Mesenchymal stem cell (in vitro differentiated cells and primary cell): ENCODE measurements at regions not wholly inside any gene's neighbourhood (a gene's known extent, or its start where the extent isn't known, plus 50 kb on each side); places are given as distances from the start of the nearest gene placed in this dataset.

ENCODE experiments used
- DNase-seq: peaks from one replicate; pipeline ENCODE4 v3.0.0-alpha.2; 2013
- H2AFZ ChIP-seq: one replicate; pipeline ENCODE4 v1.6.1; 2013; ENCODE audit warnings: low read depth, mild to moderate bottlenecking, control low read depth, inconsistent platforms, low read length, moderate library complexity
- H2AK5ac ChIP-seq: 2 replicates; pipeline ENCODE4 v1.6.1; 2013; ENCODE audit warnings: low read length, moderate library complexity, mild to moderate bottlenecking, inconsistent platforms; ENCODE audit not compliant: severe bottlenecking
- H2BK120ac ChIP-seq: one replicate; pipeline ENCODE4 v1.6.1; 2013; ENCODE audit warnings: low read depth, mild to moderate bottlenecking, inconsistent platforms, low read length, moderate library complexity
- H2BK12ac ChIP-seq, 2 experiments: one replicate each; pipeline ENCODE4 v1.6.1; 2013; ENCODE audit warnings: inconsistent platforms in 2 of 2, low read length in 2 of 2, mild to moderate bottlenecking in 2 of 2, moderate library complexity in 2 of 2, control low read depth in 1 of 2
- H2BK15ac ChIP-seq: one replicate; pipeline ENCODE4 v1.6.1; 2013; ENCODE audit warnings: mild to moderate bottlenecking, low read depth, inconsistent platforms; ENCODE audit not compliant: poor library complexity, severe bottlenecking
- H2BK5ac ChIP-seq: 2 replicates; pipeline ENCODE4 v1.6.1; 2013; ENCODE audit warnings: low read depth, mild to moderate bottlenecking, low read length, control low read depth, inconsistent platforms; ENCODE audit not compliant: poor library complexity, severe bottlenecking
- H3K14ac ChIP-seq, 2 experiments: one replicate each; pipeline ENCODE4 v1.6.1; 2013; ENCODE audit warnings: inconsistent platforms in 2 of 2, low read length in 2 of 2, control low read depth in 1 of 2, mild to moderate bottlenecking in 1 of 2, moderate library complexity in 1 of 2
- H3K18ac ChIP-seq, 2 experiments: one replicate each; pipeline ENCODE4 v1.6.1; 2013; ENCODE audit warnings: inconsistent platforms in 2 of 2, low read length in 2 of 2, control low read depth in 1 of 2, low read depth in 1 of 2, mild to moderate bottlenecking in 1 of 2
- H3K23ac ChIP-seq, 2 experiments: one replicate each; pipeline ENCODE4 v1.6.1; 2013; ENCODE audit warnings: inconsistent platforms in 2 of 2, low read length in 2 of 2, mild to moderate bottlenecking in 2 of 2, moderate library complexity in 2 of 2, control low read depth in 1 of 2
- H3K27ac ChIP-seq: 2 replicates; pipeline ENCODE4 v1.5.1; 2013; ENCODE audit warnings: mild to moderate bottlenecking, moderate library complexity, low read length, control low read depth, inconsistent platforms; ENCODE audit not compliant: poor library complexity, severe bottlenecking
- H3K27me3 ChIP-seq, 2 experiments: 2 replicates each; pipeline versions ENCODE4 v1.6.1 to v1.7.0; 2013; ENCODE audit warnings: low read length in 2 of 2, mild to moderate bottlenecking in 2 of 2, moderate library complexity in 2 of 2, control low read depth in 1 of 2, inconsistent platforms in 1 of 2; ENCODE audit not compliant: control insufficient read depth in 1 of 2, insufficient read depth in 1 of 2
- H3K36me3 ChIP-seq, 2 experiments: 2 replicates each; pipeline versions ENCODE4 v1.6.1 to v1.7.0; 2013; ENCODE audit warnings: low read length in 2 of 2, control low read depth in 1 of 2, inconsistent platforms in 1 of 2, low read depth in 1 of 2, mild to moderate bottlenecking in 1 of 2; ENCODE audit not compliant: insufficient read depth in 2 of 2, control insufficient read depth in 1 of 2
- H3K4ac ChIP-seq, 2 experiments: one replicate each; pipeline ENCODE4 v1.6.1; 2013; ENCODE audit warnings: inconsistent platforms in 2 of 2, low read length in 2 of 2, mild to moderate bottlenecking in 2 of 2, moderate library complexity in 2 of 2, control low read depth in 1 of 2, low read depth in 1 of 2
- H3K4me1 ChIP-seq: 2 replicates; pipeline ENCODE4 v1.6.1; 2013; ENCODE audit warnings: low read depth, low read length, control low read depth; ENCODE audit not compliant: control insufficient read depth, insufficient read depth
- H3K4me2 ChIP-seq: 2 replicates; pipeline ENCODE4 v1.6.1; 2013; ENCODE audit warnings: low read length, mild to moderate bottlenecking, inconsistent platforms; ENCODE audit not compliant: poor library complexity, severe bottlenecking
- H3K4me3 ChIP-seq, 2 experiments: 2 replicates each; pipeline versions ENCODE4 v1.5.1 to v1.7.0; 2013; ENCODE audit warnings: low read length in 2 of 2, mild to moderate bottlenecking in 2 of 2, control low read depth in 1 of 2, low read depth in 1 of 2; ENCODE audit not compliant: insufficient read depth in 1 of 2
- H3K79me1 ChIP-seq: replicated peaks from 2 replicates; pipeline ENCODE4 v1.6.1; 2013; ENCODE audit warnings: mild to moderate bottlenecking, control low read depth, low read length, inconsistent platforms; ENCODE audit not compliant: poor library complexity, severe bottlenecking
- H3K9ac ChIP-seq: 2 replicates; pipeline ENCODE4 v1.7.0; 2013; ENCODE audit warnings: mild to moderate bottlenecking, low read length, moderate library complexity
- H3K9me3 ChIP-seq: 2 replicates; pipeline ENCODE4 v1.7.0; 2013; ENCODE audit warnings: mild to moderate bottlenecking, low read length; ENCODE audit not compliant: control insufficient read depth
- H4K8ac ChIP-seq: one replicate; pipeline ENCODE4 v1.6.1; 2013; ENCODE audit warnings: inconsistent platforms, mild to moderate bottlenecking, low read length, moderate library complexity
- H4K91ac ChIP-seq: one replicate; pipeline ENCODE4 v1.6.1; 2013; ENCODE audit warnings: mild to moderate bottlenecking, low read length, inconsistent platforms
- WGBS: methylation state at CpG from one replicate; pipeline ENCODE4 v1.1.7; 2013; ENCODE audit warnings: mixed read lengths; 5-methylcytosine and 5-hydroxymethylcytosine counted together

- Histone ChIP-seq H3K27me3 (no peaks in the 10 kb centered on the region), H2BK12ac (no peak overlapping the region), H3K4me3 (no peak overlapping the region), H3K4ac (no peak overlapping the region), H3K36me3 (no peaks in the 10 kb centered on the region), H2BK15ac (no peak overlapping the region), H2AFZ (no peak overlapping the region), H3K23ac (no peak overlapping the region), H3K9ac (no peak overlapping the region), H4K8ac (no peak overlapping the region), H4K91ac (no peak overlapping the region), H3K4me2 (no peak overlapping the region), H3K18ac (no peak overlapping the region), H3K14ac (no peak overlapping the region), H3K27ac (no peak overlapping the region), H2BK120ac (no peak overlapping the region), H2BK5ac (no peak overlapping the region), H3K79me1 (no peaks in the 10 kb centered on the region), H2AK5ac (no peak overlapping the region), H3K9me3 (peaks cover 15% of the 10 kb centered on the region), H3K4me1 (no peaks in the 10 kb centered on the region)
- no peak for DNase-seq
These were observed 449.2 kb upstream of the AADAT start for GRCh38 chr4:170538821-170539473.

DNA sequence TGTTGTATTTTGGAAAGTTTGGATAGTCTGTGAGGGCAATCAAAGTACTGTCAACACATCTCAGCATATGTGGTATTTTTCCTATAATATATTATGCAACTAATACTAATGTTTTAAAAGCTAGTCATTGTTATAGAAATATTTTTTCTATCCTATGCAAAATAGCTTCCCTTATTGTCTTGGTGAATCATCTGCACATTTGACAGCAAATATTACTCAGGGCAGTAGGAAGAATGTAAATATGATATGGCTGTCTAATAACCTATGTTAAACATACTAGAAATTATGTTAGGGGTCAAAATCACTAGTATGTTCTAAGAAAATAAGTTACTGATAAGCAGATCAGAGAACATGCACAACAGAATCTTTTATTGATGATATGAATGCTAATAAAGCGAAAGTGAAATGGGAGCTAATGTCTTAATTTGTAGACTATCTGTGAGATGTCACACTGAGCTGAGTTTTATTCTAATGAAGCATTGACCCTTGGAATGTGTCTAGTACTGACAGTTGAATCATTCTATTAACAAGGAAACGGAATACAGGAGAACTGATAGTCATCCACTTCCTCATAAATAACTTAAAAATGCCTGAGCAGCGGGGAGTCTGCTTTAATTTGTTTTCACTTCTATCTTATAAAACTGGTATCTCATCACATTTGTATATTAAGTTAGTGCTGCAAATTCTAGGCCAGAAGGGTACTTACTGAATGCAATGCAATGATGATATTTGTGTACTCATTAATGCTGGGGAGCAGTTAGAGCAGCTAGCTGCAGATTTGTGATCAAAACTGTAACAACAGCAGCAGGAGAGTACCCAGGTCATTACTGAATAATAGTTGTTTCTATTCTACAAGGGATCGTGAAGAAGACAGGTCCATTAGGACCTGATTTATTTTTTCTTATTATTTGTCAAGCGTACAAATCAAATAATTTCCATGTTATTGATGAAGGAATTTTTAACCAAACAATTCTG is 440.3 kb upstream of the AADAT start:
- no peak overlapping the region for H2BK120ac ChIP-seq
- no peak overlapping the region for H4K91ac ChIP-seq
- H2BK5ac ChIP-seq: no peak overlapping the region
- no peaks in the 10 kb centered on the region for H3K27me3 ChIP-seq
- H3K79me1 ChIP-seq: no peaks in the 10 kb centered on the region
- peaks cover 5% of the 10 kb centered on the region for H3K9me3 ChIP-seq
- H3K18ac ChIP-seq: no peak overlapping the region
- H3K27ac ChIP-seq: no peak overlapping the region
- no peak overlapping the region for H2AK5ac ChIP-seq
- H3K36me3 ChIP-seq: no peaks in the 10 kb centered on the region
- H2BK15ac ChIP-seq: no peak overlapping the region
- no peak overlapping the region for H2AFZ ChIP-seq
- no peak for DNase-seq
- H3K23ac ChIP-seq: no peak overlapping the region
- no peak overlapping the region for H3K4me2 ChIP-seq
- no peak overlapping the region for H3K9ac ChIP-seq
- H4K8ac ChIP-seq: no peak overlapping the region
- H3K4ac ChIP-seq: no peak overlapping the region
- no peaks in the 10 kb centered on the region for H3K4me1 ChIP-seq
- no peak overlapping the region for H3K14ac ChIP-seq
- 89% methylated on average over 1 of the region's 5 CpGs for WGBS
- H2BK12ac ChIP-seq: no peak overlapping the region
- no peak overlapping the region for H3K4me3 ChIP-seq

DNA sequence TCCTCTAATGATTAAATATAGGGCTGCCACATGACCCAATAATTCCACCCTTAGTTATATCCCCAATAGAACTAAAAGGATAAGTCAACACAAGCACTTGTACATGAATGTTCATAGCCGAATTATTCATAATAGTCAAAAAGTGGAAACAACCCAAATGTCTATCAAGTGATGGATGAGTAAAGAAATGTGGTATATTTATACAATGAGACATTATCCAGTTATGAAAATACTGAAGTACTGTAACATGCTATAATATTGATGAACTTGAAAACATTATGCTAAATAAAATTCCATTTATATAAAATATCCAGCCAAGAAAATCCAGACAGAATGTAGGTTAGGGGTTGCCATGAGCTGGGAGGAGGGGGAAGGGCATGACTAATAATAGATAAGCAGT is 436.7 kb upstream of the AADAT start:
- no peak overlapping the region for H3K4me3 ChIP-seq
- DNase-seq: no peak
- no peak overlapping the region for H3K4ac ChIP-seq
- no peak overlapping the region for H2BK12ac ChIP-seq
- no CpG with 5 or more reads among the region's 1 CpG for WGBS
- H2AFZ ChIP-seq: no peak overlapping the region
- no peaks in the 10 kb centered on the region for H3K36me3 ChIP-seq
- H2AK5ac ChIP-seq: no peak overlapping the region
- no peaks in the 10 kb centered on the region for H3K79me1 ChIP-seq
- H2BK5ac ChIP-seq: no peak overlapping the region
- no peaks in the 10 kb centered on the region for H3K4me1 ChIP-seq
- H3K18ac ChIP-seq: no peak overlapping the region
- no peak overlapping the region for H4K8ac ChIP-seq
- H3K27me3 ChIP-seq: no peaks in the 10 kb centered on the region
- H3K14ac ChIP-seq: no peak overlapping the region
- no peak overlapping the region for H3K9ac ChIP-seq
- no peak overlapping the region for H3K23ac ChIP-seq
- H2BK15ac ChIP-seq: no peak overlapping the region
- H4K91ac ChIP-seq: no peak overlapping the region
- no peak overlapping the region for H3K27ac ChIP-seq
- H3K4me2 ChIP-seq: no peak overlapping the region
- no peak overlapping the region for H2BK120ac ChIP-seq
- H3K9me3 ChIP-seq: peaks cover 15% of the 10 kb centered on the region

GRCh38 chr4:170522427-170522970 is 432.7 kb upstream of the AADAT start:
- 93% methylated on average over 5 of the region's 5 CpGs for WGBS

More at GRCh38 chr4:170522427-170522970, 432.7 kb upstream of the AADAT start:
- H3K9ac ChIP-seq: no peak overlapping the region
- peaks cover 27% of the 10 kb centered on the region for H3K9me3 ChIP-seq
- H3K4ac ChIP-seq: no peak overlapping the region
- H2AFZ ChIP-seq: no peak overlapping the region
- no peak overlapping the region for H3K23ac ChIP-seq
- H2BK120ac ChIP-seq: no peak overlapping the region
- no peaks in the 10 kb centered on the region for H3K4me1 ChIP-seq
- no peak overlapping the region for H3K4me2 ChIP-seq
- H2BK12ac ChIP-seq: no peak overlapping the region
- no peaks in the 10 kb centered on the region for H3K79me1 ChIP-seq
- H3K14ac ChIP-seq: no peak overlapping the region
- H2BK5ac ChIP-seq: no peak overlapping the region
- H2BK15ac ChIP-seq: no peak overlapping the region
- H4K91ac ChIP-seq: no peak overlapping the region
- no peak overlapping the region for H3K18ac ChIP-seq
- H3K36me3 ChIP-seq: no peaks in the 10 kb centered on the region
- no peak overlapping the region for H3K27ac ChIP-seq
- H4K8ac ChIP-seq: no peak overlapping the region
- no peak overlapping the region for H2AK5ac ChIP-seq
- H3K27me3 ChIP-seq: no peaks in the 10 kb centered on the region
- H3K4me3 ChIP-seq: no peak overlapping the region
- no peak for DNase-seq
